T47D (cell line): ENCODE measurements at regions not wholly inside any gene's neighbourhood (a gene's known extent, or its start where the extent isn't known, plus 50 kb on each side); places are given as distances from the start of the nearest gene placed in this dataset.
"Not testable (repeated sequence)": the region's sequence is repeated elsewhere in the genome, so short reads cannot be mapped to it uniquely, and the experiment has no call there.

ENCODE experiments used
- DNase-seq, 2 experiments: peaks; one replicate each; pipeline versions ENCODE4 v3.0.0 to v3.0.0-alpha.2; 2011 to 2012; ENCODE audit warnings: low read depth in 1 of 2, low spot score in 1 of 2
- JUND ChIP-seq: IDR thresholded peaks from 2 replicates; pipeline ENCODE4 v1.6.1; 2012; ENCODE audit warnings: low read depth
- in situ Hi-C: cut with HindIII; loops from 2 replicates; pipeline ENCODE4 v1.10.0; 2016; ENCODE audit warnings: low sequenced_read_pairs, low pct_unique_long_range_greater_than_20kb

DNA sequence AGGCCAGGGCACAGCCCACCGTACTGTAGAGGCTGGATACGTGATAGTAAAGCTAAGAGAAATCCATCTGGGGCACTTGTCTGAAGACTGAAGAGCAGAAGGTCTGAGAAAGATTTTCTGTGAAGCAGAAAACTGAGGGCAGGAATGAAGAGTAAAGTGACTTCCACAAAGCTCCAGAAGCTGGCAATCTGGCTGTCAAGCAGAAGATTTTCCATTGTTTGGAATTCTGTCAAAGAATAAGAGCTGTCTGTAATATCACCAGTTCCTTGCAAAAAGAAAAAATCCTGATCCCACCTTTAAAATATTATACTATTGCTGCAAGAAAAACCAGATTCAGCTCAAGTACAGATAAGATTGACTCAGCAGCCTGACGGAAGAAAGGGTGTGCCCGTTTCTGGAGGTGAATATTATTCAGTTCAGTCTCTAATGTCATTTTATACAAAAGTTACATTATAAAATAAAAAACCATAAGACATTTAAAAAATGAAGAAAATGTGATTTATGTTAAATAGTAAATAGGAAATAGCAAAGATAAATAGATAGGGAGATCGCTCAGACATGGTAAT, 550.4 kb upstream of the SGO1 start:
- no peak for DNase-seq
- in situ Hi-C loops, result no loop called here
- no peak for TF ChIP-seq JUND

DNA sequence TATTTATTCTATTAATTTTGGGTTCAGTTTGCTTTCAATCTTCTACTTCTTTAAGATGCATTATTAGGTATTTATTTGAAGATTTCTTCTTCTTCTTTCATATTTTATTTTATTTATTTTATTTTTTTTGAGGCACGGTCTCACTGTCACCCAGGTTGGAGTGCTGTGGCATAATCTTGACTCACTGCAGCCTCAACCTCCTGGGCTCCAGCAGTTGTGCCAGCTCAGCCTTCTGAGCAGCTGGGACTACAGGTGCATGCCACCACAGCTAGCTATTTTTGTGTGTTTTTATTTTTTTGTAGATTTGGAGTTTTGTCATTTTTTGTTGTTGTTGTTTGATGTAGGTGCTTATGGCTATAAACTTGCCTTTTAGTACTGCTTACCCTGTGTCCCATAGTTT, 543.2 kb upstream of the SGO1 start:
- TF ChIP-seq JUND, result no peak
- in situ Hi-C loops, result no loop called here
- no peak for DNase-seq

DNA sequence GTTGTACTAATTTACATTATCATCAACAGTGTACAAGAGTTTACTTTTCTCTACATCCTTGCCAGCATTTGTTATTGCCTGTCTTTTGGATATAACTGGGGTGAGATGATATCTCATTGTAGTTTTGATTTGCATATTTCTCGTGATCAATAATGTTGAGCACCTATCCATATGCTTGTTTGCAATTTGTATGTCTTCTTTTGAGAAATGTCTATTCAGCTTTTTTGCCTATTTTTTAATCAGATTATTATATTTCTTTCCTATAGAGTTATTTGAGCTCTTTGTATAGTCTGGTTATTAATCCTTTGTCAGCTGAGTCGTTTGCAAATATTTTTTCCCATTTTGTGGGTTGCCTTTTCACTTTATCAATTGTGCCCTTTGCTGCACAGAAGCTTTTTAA, 540.8 kb upstream of the SGO1 start:
- TF ChIP-seq JUND, result no peak
- in situ Hi-C loops, result no loop called here

DNA sequence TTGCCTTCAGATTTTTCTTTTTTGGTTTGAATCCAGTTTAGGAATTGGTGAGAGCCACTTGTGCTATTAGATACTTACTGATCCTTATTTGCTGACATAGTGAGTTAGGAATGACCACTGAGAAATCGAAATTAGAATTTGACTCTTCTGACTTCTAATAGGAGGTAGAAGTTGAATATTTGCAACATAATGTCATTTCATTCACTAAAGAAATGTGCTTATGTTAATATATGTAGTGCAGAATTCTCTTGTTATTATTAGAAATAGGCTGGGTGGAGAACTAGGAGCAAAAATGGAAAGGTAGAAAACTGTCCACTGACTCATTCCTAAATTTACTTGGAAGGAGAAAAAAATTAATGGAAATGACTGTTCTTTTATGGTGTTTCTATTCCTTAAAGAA, 538.2 kb upstream of the SGO1 start:
- DNase-seq, result no peak
- no peak for TF ChIP-seq JUND
- in situ Hi-C loops, result no loop called here

More for the DNA sequence above, 540.8 kb upstream of the SGO1 start:
- no peak for DNase-seq

DNA sequence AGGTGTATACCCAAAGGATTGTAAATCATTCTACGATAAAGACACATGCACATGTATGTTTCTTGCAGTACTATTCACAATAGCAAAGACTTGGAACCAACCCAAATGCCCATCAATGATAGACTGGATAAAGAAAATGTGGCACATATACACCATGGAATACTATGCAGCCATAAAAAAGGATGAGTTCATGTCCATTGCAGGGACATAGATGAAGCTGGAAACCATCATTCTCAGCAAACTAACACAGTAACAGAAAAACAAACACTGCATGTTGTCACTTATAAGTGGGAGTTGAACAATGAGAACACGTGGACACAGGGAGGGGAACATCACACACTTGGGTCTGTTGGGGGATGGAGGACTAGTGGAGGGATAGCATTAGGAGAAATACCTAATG, 530.4 kb upstream of the SGO1 start:
- in situ Hi-C loops, DNase-seq: not testable (repeated sequence)

DNA sequence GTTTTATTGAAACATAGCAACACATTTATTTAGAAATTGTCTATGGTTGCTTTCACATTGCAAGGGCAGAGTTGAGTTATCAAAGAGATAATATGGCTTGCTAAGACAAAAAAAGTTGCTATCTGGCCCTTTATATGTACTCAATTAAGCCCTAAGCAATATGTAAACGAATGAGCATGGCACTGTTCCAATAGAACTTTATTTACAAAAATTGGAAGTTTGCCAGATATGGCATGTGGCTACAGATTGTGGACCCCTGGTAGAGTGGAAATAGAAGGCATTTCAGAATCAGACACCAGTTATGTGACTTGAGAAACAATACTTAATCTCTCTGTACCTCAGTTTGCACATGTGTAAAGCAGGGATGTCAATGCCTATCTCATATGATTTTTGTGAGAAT, 515.6 kb upstream of the SGO1 start:
- DNase-seq, result no peak
- in situ Hi-C loops, result no loop called here
- TF ChIP-seq JUND, result no peak

DNA sequence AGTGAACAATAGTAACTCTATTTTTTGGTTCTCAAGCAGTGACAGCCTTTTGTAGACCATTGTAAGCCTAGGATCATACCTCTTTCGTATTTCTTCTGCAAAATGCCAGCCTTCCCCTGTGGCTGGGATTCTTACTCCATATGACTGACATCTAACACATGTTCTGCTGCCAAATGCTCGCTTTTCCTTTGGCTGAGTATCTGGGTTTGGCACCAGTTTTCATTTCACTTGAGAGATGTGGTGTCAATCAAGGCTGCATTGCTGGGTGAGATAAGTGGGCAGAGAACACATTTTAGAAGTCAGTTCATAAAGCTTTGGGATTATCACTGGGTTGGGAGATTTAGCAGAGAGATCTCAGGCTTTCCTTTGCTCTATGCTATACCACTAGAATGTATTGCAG, 514.7 kb upstream of the SGO1 start:
- in situ Hi-C loops, result no loop called here
- TF ChIP-seq JUND, result no peak
- DNase-seq, result no peak

DNA sequence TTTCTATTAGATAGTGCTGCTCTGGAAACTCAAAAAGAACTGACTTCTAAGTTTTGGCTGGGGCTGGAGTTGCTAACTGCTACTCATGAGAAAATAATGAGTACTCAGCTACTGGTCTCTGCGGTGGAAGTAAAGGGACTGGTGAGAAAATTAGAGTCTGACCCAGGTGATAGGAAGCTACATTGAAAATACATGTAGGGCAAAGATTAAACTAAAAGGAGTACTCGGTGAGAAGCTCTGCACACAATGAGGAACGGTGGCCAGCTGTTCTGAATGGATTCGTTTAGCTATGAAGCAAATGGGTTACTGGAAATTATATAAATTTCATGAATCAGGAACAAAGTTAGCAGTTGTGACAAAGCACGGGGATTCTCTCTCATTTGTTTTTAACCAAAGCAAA, 512.9 kb upstream of the SGO1 start:
- no peak for DNase-seq
- no peak for TF ChIP-seq JUND
- in situ Hi-C loops, result no loop called here

DNA sequence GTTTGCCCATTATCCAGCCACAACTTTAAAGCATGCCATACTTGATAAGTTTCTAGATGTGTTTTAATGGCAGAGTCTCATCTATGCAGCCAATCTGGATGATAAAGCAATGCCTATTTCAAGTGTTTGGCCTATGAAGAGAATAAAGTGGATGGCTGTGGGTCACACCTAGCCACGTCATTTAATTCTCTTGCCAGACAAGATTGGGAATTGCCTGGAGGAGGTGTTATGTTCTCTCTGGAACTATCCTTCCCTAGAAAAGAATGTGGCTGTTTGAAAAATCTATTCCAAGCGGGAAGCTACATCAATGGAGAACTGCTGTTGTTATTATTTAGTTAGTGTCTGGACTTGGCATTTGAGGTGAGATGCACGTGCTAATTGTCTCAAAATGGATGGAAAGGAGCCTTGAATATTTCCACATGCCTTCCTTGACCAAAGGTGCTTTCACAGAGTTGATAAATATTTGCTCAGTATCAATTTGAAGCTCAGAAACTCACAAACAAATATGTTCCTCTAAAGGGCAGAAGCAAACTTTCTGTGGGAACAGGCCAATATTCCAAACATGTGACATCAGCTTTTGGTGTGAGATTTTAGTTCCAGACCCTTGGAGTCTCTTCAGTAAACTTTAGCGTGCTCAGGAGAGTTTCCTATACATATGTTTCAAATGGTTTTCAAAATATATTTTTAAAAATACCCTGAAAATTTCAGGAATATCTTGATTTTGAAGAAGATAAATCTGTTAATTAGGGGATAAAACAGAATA, 510.6 kb upstream of the SGO1 start:
- no peak for TF ChIP-seq JUND
- peak in 1 of 2 experiments; percentile 12 for DNase-seq
- in situ Hi-C loops, result no loop called here

DNA sequence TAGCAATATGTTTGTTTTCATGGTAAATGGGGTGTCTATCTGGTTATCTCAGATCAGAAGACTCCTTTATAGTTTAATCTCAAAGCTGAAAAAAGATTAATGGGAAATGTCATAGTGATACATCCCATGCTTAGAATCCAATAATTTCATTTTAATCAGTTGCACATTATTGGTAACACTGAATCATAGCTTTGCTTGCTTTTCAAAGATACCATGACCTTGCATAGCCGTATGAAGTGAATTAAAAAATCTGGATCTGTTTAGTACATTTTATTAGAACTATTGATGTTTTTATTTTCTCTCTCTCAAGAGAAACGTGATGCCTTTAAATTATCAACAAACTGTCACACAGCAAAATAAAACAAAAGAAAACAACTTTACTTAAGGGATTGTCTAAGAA, 506.7 kb upstream of the SGO1 start:
- TF ChIP-seq JUND, result no peak
- DNase-seq, result no peak
- in situ Hi-C loops, result no loop called here

DNA sequence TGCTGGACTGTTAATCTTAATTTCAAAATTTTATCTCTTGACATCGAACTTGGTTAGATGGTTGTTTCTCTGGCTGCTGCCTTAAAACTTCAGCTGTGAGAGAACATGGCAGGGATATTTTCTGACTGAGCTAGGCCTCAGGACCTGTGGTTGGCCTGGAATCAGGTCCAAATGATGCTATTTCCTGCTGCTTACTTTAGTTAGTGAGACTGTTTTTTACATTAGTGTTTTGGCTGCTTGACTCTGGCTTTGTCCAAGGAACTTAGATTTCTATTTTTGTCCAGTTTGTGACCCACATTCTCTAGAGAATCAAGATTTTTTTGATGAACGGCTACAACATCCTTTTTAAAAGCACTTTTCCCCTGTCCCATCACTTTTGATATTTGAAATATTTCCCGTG, 497.9 kb upstream of the SGO1 start:
- TF ChIP-seq JUND, result no peak
- in situ Hi-C loops, result no loop called here
- no peak for DNase-seq

DNA sequence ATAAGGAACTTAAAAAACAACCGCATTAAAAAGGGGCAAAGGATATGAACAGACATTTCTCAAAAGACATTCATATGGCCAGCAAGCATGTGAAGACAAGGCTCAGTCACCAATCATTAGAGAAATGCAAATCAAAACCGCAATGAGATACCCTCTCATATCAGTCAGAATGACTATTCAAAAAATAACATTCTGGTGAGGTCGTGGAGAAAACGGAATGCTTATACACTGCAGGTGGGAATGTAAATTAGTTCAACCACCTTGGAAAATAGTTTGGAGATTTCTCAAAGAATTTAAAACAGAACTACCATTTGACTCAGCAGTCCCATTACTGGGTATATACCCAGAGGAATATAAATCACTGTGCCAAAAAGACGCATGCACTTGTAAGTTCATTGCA, 496.6 kb upstream of the SGO1 start:
- no peak for TF ChIP-seq JUND
- DNase-seq, result no peak
- in situ Hi-C loops, result no loop called here

DNA sequence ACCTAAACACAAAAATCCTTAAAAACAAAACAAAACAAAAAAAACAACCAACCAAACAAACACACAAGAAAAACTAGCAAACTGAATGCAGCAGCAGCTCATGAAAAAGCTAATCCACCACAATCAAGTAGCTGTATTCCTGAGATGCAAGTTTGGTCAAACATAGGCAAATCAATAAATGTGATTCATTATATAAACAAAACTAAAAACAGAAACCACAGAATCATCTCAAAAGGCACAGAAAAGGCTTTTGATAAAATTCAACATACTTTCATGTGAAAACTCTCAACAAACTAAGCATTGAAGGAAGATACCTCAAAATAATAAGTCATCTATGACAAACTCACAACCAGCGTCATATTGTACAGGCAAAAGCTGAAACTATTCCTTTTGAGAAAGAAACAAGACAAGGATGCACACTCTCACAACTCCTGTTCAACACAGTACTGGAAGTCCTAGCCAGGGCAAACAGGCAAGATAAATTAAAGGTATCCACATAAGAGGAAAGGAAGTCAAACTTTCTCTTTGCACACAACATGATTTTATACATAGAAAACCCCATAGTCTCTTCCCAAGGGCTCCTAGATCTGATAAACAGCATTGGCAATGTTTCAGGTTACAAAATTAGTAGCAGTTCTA, 495.1 kb upstream of the SGO1 start:
- in situ Hi-C loops, result no loop called here
- DNase-seq, result no peak
- TF ChIP-seq JUND, result no peak
